ENCODE measurements at regions not wholly inside any gene's neighbourhood (a gene's known extent, or its start where the extent isn't known, plus 50 kb on each side); places are given as distances from the start of the nearest gene placed in this dataset.

GRCh38 chr2:221016551-221016950, 555.6 kb downstream of the EPHA4 start:
- H4K20me1 ChIP-seq (ENCODE audit: insufficient read depth, low read length) = no peaks in the 10 kb centered on the region
- no peak overlapping the region for H3K9ac ChIP-seq (ENCODE audit: low read length)
- H3K4me2 ChIP-seq (ENCODE audit: low read length) = no peak overlapping the region
- TF ChIP-seq EZH2 (IDR thresholded peaks at IDR 0.05; ENCODE audit: borderline replicate concordance, low read length) = no peak
- no peak for TF ChIP-seq CTCF (IDR thresholded peaks at IDR 0.05; ENCODE audit: low read length)
- no peaks in the 10 kb centered on the region for H3K9me3 ChIP-seq (ENCODE audit: low read length)
- no peaks in the 10 kb centered on the region for H3K36me3 ChIP-seq (ENCODE audit: insufficient read depth, low read length)
- H3F3A ChIP-seq (ENCODE audit: insufficient read depth, low read length) = no peaks in the 10 kb centered on the region
- H3K79me2 ChIP-seq (ENCODE audit: insufficient read depth, low read length) = no peaks in the 10 kb centered on the region
- H3K9me2 ChIP-seq (ENCODE audit: low read depth, low read length) = no peaks in the 10 kb centered on the region
- H3K27me3 ChIP-seq (ENCODE audit: insufficient read depth, low read length) = no peaks in the 10 kb centered on the region; the same call in 1 of the 2 replicates
- H3K27ac ChIP-seq (ENCODE audit: low read depth, low read length, poor library complexity, severe bottlenecking) = no peak overlapping the region
- no peak overlapping the region for H2AFZ ChIP-seq (ENCODE audit: low read length)
- no peak overlapping the region for H3K4me3 ChIP-seq (ENCODE audit: low read depth, low read length, poor library complexity, severe bottlenecking)
- H3K4me1 ChIP-seq (ENCODE audit: insufficient read depth, low read length, severe bottlenecking) = no peaks in the 10 kb centered on the region

DNA sequence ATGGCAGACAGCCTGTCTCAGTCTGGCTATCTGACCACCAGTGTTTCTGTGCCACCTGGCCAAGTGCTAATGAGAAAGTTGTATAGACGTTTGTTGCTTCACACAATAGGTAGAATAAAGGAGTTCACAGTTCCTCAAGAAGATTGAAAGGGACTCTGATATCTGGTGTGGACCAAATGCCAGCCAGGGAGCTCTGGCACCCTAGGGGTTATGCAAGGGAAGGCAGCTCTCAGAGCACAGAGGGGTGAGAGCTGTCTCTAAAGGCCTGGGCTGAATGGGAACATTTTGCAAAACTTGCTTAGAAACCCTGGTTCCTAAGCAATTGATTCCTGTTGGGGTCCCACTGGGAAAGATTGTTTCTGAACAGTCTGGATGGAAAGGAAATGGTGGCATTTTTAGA, 553.8 kb downstream of the EPHA4 start:
- TF ChIP-seq EZH2 (IDR thresholded peaks at IDR 0.05; ENCODE audit: borderline replicate concordance, low read length) (no peak), CTCF (IDR thresholded peaks at IDR 0.05; ENCODE audit: low read length) (no peak)
- H3F3A ChIP-seq (ENCODE audit: insufficient read depth, low read length) = no peaks in the 10 kb centered on the region

GRCh38 chr2:221019668-221020067, 552.4 kb downstream of the EPHA4 start:
- Histone ChIP-seq H3K27me3 (ENCODE audit: insufficient read depth, low read length) (no peaks in the 10 kb centered on the region), H3K4me3 (ENCODE audit: low read depth, low read length, poor library complexity, severe bottlenecking) (no peak overlapping the region), H2AFZ (ENCODE audit: low read length) (no peak overlapping the region), H3K27ac (ENCODE audit: low read depth, low read length, poor library complexity, severe bottlenecking) (no peak overlapping the region), H3K79me2 (ENCODE audit: insufficient read depth, low read length) (no peaks in the 10 kb centered on the region), H3K9me3 (ENCODE audit: low read length) (no peaks in the 10 kb centered on the region), H3K4me2 (ENCODE audit: low read length) (no peak overlapping the region), H4K20me1 (ENCODE audit: insufficient read depth, low read length) (no peaks in the 10 kb centered on the region), H3K36me3 (ENCODE audit: insufficient read depth, low read length) (no peaks in the 10 kb centered on the region), H3K9ac (ENCODE audit: low read length) (no peak overlapping the region), H3K4me1 (ENCODE audit: insufficient read depth, low read length, severe bottlenecking) (no peaks in the 10 kb centered on the region), H3K9me2 (ENCODE audit: low read depth, low read length) (no peaks in the 10 kb centered on the region), H3F3A (ENCODE audit: insufficient read depth, low read length) (no peaks in the 10 kb centered on the region)
- TF ChIP-seq CTCF (IDR thresholded peaks at IDR 0.05; ENCODE audit: low read length) (no peak), EZH2 (IDR thresholded peaks at IDR 0.05; ENCODE audit: borderline replicate concordance, low read length) (no peak)

More for the DNA sequence above, 553.8 kb downstream of the EPHA4 start:
- Histone ChIP-seq H3K9me2 (ENCODE audit: low read depth, low read length) (no peaks in the 10 kb centered on the region), H4K20me1 (ENCODE audit: insufficient read depth, low read length) (no peaks in the 10 kb centered on the region), H3K4me1 (ENCODE audit: insufficient read depth, low read length, severe bottlenecking) (no peaks in the 10 kb centered on the region), H3K27me3 (ENCODE audit: insufficient read depth, low read length) (no peaks in the 10 kb centered on the region), H3K4me3 (ENCODE audit: low read depth, low read length, poor library complexity, severe bottlenecking) (no peak overlapping the region), H3K9ac (ENCODE audit: low read length) (no peak overlapping the region), H3K27ac (ENCODE audit: low read depth, low read length, poor library complexity, severe bottlenecking) (no peak overlapping the region), H3K9me3 (ENCODE audit: low read length) (no peaks in the 10 kb centered on the region), H3K36me3 (ENCODE audit: insufficient read depth, low read length) (no peaks in the 10 kb centered on the region), H3K79me2 (ENCODE audit: insufficient read depth, low read length) (no peaks in the 10 kb centered on the region), H2AFZ (ENCODE audit: low read length) (no peak overlapping the region), H3K4me2 (ENCODE audit: low read length) (no peak overlapping the region)

Data from OCI-LY1 (cell line).